Endothelial cell of umbilical vein (primary cell): ENCODE measurements at regions not wholly inside any gene's neighbourhood (a gene's known extent, or its start where the extent isn't known, plus 50 kb on each side); places are given as distances from the start of the nearest gene placed in this dataset.

Experiments used
- BruUV-seq: library from RNA; stranded (reverse); fragments of 400-500 nt; replicated peaks from 2 replicates; lab custom pipeline; 2021; lab: Mats Ljungman, UMichigan
- CTCF ChIA-PET: fragments of 300-600, 350-600 bp; sonication (Branson Sonifier 250); formaldehyde crosslinking; loops from one replicate; lab custom pipeline; 2021; ENCODE audit warnings: antibody characterized with exemption, inconsistent platforms; lab: Charles Lee
- POLR2A ChIA-PET: fragments of 300-600, 350-600 bp; sonication (Branson Sonifier 250); formaldehyde crosslinking; loops from one replicate; lab custom pipeline; 2021; ENCODE audit warnings: antibody characterized with exemption, inconsistent platforms; lab: Charles Lee
- DNase-seq: peaks from one replicate; pipeline ENCODE4 v3.0.0-alpha.2; 2011; ENCODE audit warnings: low read depth, low spot score
- FAIRE-seq: peaks from 2 replicates; lab custom pipeline; 2011; peaks lifted over from hg19 to GRCh38; lab: Jason Lieb, UNC
- H2AFZ ChIP-seq: 2 replicates; pipeline ENCODE4 v1.6.0; 2012; ENCODE audit warnings: low read depth, low read length, control low read depth, inconsistent platforms
- H3K27ac ChIP-seq: 2 replicates; pipeline ENCODE4 v1.5.1; 2011; ENCODE audit warnings: low read depth, mild to moderate bottlenecking, control low read depth, low read length, moderate library complexity; ENCODE audit not compliant: insufficient read depth
- H3K27me3 ChIP-seq, 2 experiments: 2 replicates each; pipeline versions ENCODE4 v1.6.0 to v1.6.1; 2011; ENCODE audit warnings: low read length in 2 of 2, mixed read lengths in 1 of 2; ENCODE audit not compliant: control insufficient read depth in 2 of 2, insufficient read depth in 2 of 2
- H3K36me3 ChIP-seq, 2 experiments: 2 replicates in 1 of 2; 3 replicates in 1 of 2; pipeline ENCODE4 v1.5.1; 2011; ENCODE audit warnings: low read length in 2 of 2, mild to moderate bottlenecking in 1 of 2, moderate library complexity in 1 of 2; ENCODE audit not compliant: control insufficient read depth in 2 of 2, insufficient read depth in 2 of 2; ENCODE audit errors: extremely low read depth in 1 of 2
- H3K4me1 ChIP-seq: 3 replicates; pipeline ENCODE4 v1.5.1; 2011; ENCODE audit warnings: mild to moderate bottlenecking, low read length; ENCODE audit not compliant: control insufficient read depth, insufficient read depth; ENCODE audit errors: extremely low read depth
- H3K4me2 ChIP-seq: 2 replicates; pipeline ENCODE4 v1.6.1; 2011; ENCODE audit warnings: low read length, control low read depth, mixed read lengths; ENCODE audit not compliant: insufficient read depth
- H3K4me3 ChIP-seq, 3 experiments: fragments of 200-600 bp in 1 of 3; sonication (generic), shearing (Covaris generic) in 1 of 3; replicated peaks in 1 of 3; 2 replicates each; pipeline ENCODE4 v1.5.1; 2011 to 2016; ENCODE audit warnings: control low read depth in 3 of 3, low read length in 3 of 3, mild to moderate bottlenecking in 2 of 3, inconsistent platforms in 1 of 3, low read depth in 1 of 3, moderate library complexity in 1 of 3; ENCODE audit not compliant: insufficient read depth in 1 of 3
- H3K79me2 ChIP-seq: 2 replicates; pipeline ENCODE4 v1.6.0; 2012; ENCODE audit warnings: low read length, inconsistent platforms; ENCODE audit not compliant: control insufficient read depth, insufficient read depth
- H3K9ac ChIP-seq: replicated peaks from 2 replicates; pipeline ENCODE3; 2011; ENCODE audit warnings: low read length, control low read depth; ENCODE audit not compliant: insufficient read depth; ENCODE audit errors: extremely low read depth
- H3K9me1 ChIP-seq: replicated peaks from 3 replicates; pipeline ENCODE4 v1.6.0; 2011; ENCODE audit warnings: mild to moderate bottlenecking, low read length; ENCODE audit not compliant: control insufficient read depth, insufficient read depth; ENCODE audit errors: extremely low read depth
- H3K9me3 ChIP-seq: replicated peaks from 2 replicates; pipeline ENCODE4 v1.5.1; 2012; ENCODE audit warnings: low read length, inconsistent platforms; ENCODE audit not compliant: control insufficient read depth, insufficient read depth
- H4K20me1 ChIP-seq: replicated peaks from 2 replicates; pipeline ENCODE3; 2011; ENCODE audit warnings: mild to moderate bottlenecking, low read length; ENCODE audit not compliant: control insufficient read depth, insufficient read depth; ENCODE audit errors: extremely low read depth
- EZH2 ChIP-seq: IDR thresholded peaks from 2 replicates; pipeline ENCODE4 v1.6.1; 2012; ENCODE audit warnings: borderline replicate concordance, low read depth, mild to moderate bottlenecking, moderate library complexity, low read length, inconsistent platforms; ENCODE audit not compliant: severe bottlenecking
- FOS ChIP-seq: IDR thresholded peaks from 2 replicates; pipeline ENCODE4 v1.6.1; 2011; ENCODE audit warnings: mild to moderate bottlenecking, low read length, moderate library complexity, borderline replicate concordance; ENCODE audit not compliant: insufficient read depth
- GATA2 ChIP-seq: IDR thresholded peaks from 2 replicates; pipeline ENCODE4 v1.7.0; 2011; ENCODE audit warnings: low read depth, mild to moderate bottlenecking, moderate library complexity, mixed read lengths, low read length; ENCODE audit not compliant: insufficient read length, insufficient read depth
- JUN ChIP-seq: IDR thresholded peaks from 2 replicates; pipeline ENCODE4 v1.6.1; 2011; ENCODE audit warnings: borderline replicate concordance, low read depth; ENCODE audit not compliant: insufficient read length, insufficient read depth
- MAX ChIP-seq: IDR thresholded peaks from 2 replicates; pipeline ENCODE4 v1.6.1; 2011; ENCODE audit not compliant: insufficient read depth, insufficient read length
- MYC ChIP-seq: IDR thresholded peaks from one replicate; pipeline ENCODE4 v1.6.1; 2011; ENCODE audit warnings: mild to moderate bottlenecking, low read depth, low read length
- POLR2A ChIP-seq: IDR thresholded peaks from 2 replicates; pipeline ENCODE4 v1.6.1; 2012; ENCODE audit warnings: low read depth, mild to moderate bottlenecking, control low read depth, low read length
- dilution Hi-C: fragments of 300-500 bp; cut with MboI; formaldehyde crosslinking; loops from one replicate; pipeline ENCODE4 v1.15.0; 2019; ENCODE audit warnings: low sequenced_read_pairs; ENCODE audit not compliant: extremely low pct_ligation_motif_present
- intact Hi-C: fragments of 100-400 bp; cut with micrococcal nuclease; formaldehyde crosslinking; loops from one replicate; pipeline ENCODE4 v1.10.0; 2022

GRCh38 chr2:4217737-4218136 lies 514.4 kb downstream of the DCDC2C start:
- dilution Hi-C loops (no loop called here), intact Hi-C loops (no loop called here)
- Histone ChIP-seq H3K4me3 (no peak overlapping the region), H3K9ac (no peak overlapping the region), H3K27me3 (no peaks in the 10 kb centered on the region), H4K20me1 (no peaks in the 10 kb centered on the region), H3K27ac (no peak overlapping the region), H2AFZ (no peak overlapping the region), H3K4me1 (no peaks in the 10 kb centered on the region), H3K79me2 (no peaks in the 10 kb centered on the region), H3K9me3 (no peaks in the 10 kb centered on the region), H3K4me2 (no peak overlapping the region), H3K36me3 (no peaks in the 10 kb centered on the region), H3K9me1 (no peaks in the 10 kb centered on the region)
- no peak for TF ChIP-seq EZH2
- no peak for TF ChIP-seq GATA2
- TF ChIP-seq POLR2A, result no peak
- BruUV-seq, result no TSS peak
- FAIRE-seq, result no peak
- DNase-seq, result no peak
- POLR2A ChIA-PET, result no interaction called here
- CTCF ChIA-PET, result interaction anchor here (1.3 to 1.7 kb wide), 2 partner anchors 11 to 258 kb away, joined by 3 to 7 read pairs; no protein-coding TSS in a partner anchor

GRCh38 chr2:4219101-4219500 lies 515.7 kb downstream of the DCDC2C start:
- H3K9me3 ChIP-seq, result no peaks in the 10 kb centered on the region
- ChIA-PET CTCF (interaction anchor here (1.3 kb wide), 1 partner anchor 17 kb away, joined by 3 read pairs; no protein-coding TSS in a partner anchor), POLR2A (no interaction called here)
- no peak overlapping the region for H3K4me2 ChIP-seq
- intact Hi-C loops, result no loop called here
- no peaks in the 10 kb centered on the region for H3K4me1 ChIP-seq
- no peaks in the 10 kb centered on the region for H3K36me3 ChIP-seq
- no peaks in the 10 kb centered on the region for H3K79me2 ChIP-seq
- H4K20me1 ChIP-seq, result no peaks in the 10 kb centered on the region
- H3K27me3 ChIP-seq, result no peaks in the 10 kb centered on the region
- H3K9ac ChIP-seq, result no peak overlapping the region
- no peaks in the 10 kb centered on the region for H3K9me1 ChIP-seq
- DNase-seq (no peak), FAIRE-seq (no peak)
- H3K4me3 ChIP-seq, result no peak overlapping the region
- dilution Hi-C loops, result no loop called here
- H3K27ac ChIP-seq, result no peak overlapping the region
- no peak overlapping the region for H2AFZ ChIP-seq
- TF ChIP-seq GATA2 (no peak), POLR2A (no peak), FOS (no peak), JUN (no peak), MAX (no peak), EZH2 (no peak), MYC (no peak)
- BruUV-seq, result no TSS peak
